MM.1S (cell line): ENCODE measurements at regions not wholly inside any gene's neighbourhood (a gene's known extent, or its start where the extent isn't known, plus 50 kb on each side); places are given as distances from the start of the nearest gene placed in this dataset.

ENCODE experiments used
- EZH2 ChIP-seq: fragments of 300-600 bp; sonication (generic); optimal IDR thresholded peaks from 2 replicates; pipeline ENCODE3; 2017; ENCODE audit warnings: low read depth, mild to moderate bottlenecking, antibody characterized with exemption, low read length, mixed read lengths
- EZH2phosphoT487 ChIP-seq: fragments of 300-600 bp; sonication (generic); IDR thresholded peaks from 2 replicates; pipeline ENCODE4 v1.6.1; 2018; ENCODE audit warnings: antibody characterized with exemption, low read length
- TF ChIP-seq, protein P1 (sequence below): fragments of 300-600 bp; sonication (generic); IDR thresholded peaks from 2 replicates; pipeline ENCODE4 v1.5.1; 2016; ENCODE audit warnings: antibody characterized with exemption, low read length, mixed read lengths

DNA sequence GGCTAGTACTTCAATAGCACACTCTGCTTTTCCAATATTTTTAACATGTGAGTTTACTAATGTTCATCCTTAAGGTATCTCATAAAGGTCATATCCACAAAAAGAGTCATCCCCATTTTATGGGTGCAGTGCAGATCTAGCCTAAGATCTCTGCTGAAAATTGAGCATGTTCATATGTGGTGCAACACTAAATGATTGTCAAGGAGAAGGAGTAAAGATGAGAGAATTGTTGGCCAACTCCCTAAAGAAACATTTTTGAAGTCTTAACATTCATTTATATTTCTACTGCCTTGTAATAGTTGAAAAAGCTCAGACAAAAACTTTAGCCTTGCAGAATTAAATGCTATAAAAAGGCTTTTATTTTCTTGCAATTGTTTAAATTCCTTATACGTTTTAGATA, 1159.6 kb downstream of the TBL1XR1 start:
- TF ChIP-seq, protein P1, sequence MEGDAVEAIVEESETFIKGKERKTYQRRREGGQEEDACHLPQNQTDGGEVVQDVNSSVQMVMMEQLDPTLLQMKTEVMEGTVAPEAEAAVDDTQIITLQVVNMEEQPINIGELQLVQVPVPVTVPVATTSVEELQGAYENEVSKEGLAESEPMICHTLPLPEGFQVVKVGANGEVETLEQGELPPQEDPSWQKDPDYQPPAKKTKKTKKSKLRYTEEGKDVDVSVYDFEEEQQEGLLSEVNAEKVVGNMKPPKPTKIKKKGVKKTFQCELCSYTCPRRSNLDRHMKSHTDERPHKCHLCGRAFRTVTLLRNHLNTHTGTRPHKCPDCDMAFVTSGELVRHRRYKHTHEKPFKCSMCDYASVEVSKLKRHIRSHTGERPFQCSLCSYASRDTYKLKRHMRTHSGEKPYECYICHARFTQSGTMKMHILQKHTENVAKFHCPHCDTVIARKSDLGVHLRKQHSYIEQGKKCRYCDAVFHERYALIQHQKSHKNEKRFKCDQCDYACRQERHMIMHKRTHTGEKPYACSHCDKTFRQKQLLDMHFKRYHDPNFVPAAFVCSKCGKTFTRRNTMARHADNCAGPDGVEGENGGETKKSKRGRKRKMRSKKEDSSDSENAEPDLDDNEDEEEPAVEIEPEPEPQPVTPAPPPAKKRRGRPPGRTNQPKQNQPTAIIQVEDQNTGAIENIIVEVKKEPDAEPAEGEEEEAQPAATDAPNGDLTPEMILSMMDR: no peak
- TF ChIP-seq EZH2 (no peak), EZH2phosphoT487 (no peak)
